CD4-positive, alpha-beta T cell treated with Interleukin-21 for 1 hour (primary cell): ENCODE measurements at regions not wholly inside any gene's neighbourhood (a gene's known extent, or its start where the extent isn't known, plus 50 kb on each side); places are given as distances from the start of the nearest gene placed in this dataset.
"Not testable (repeated sequence)": the region's sequence is repeated elsewhere in the genome, so short reads cannot be mapped to it uniquely, and the experiment has no call there.

Source experiments
- DNase-seq: peaks from one replicate; pipeline ENCODE4 v3.0.0-alpha.2; 2020

DNA sequence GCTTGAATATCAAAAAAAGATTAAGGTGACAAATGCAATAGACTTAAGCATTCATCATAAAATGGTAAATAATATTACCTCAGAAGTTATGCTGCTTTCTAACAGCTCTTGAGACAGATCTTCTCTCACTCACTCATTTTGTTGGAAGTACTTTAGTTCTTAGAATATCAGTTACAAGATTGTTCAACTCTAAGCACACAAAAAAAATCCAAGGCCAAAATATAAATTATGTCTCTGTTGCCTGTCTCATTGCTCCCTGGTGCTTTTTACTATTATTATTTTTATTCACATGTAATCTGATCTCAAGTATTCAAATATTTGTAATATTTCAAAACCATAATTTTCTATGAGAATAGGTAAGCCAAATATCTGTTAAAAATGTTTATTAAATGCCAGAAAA, 259.4 kb upstream of the HSF2 start:
- DNase-seq = no peak

DNA sequence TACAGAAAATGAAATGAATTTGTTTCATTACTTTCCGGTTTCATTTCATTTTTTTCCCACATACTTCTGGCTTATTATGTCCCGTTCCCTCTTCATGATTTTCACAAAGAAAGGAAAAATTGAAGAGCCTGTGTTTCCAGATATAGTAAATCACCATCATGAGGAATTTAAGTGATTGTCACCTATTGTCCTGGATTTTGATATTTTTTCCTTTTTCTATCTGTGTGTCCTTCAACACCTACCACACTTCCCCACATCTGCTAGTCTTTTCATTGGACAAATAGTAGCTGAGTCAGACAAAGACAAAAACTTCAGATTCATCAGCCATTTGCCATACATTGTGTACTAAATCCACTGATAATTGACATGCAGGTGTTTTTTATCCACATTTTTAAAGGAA, 258.2 kb upstream of the HSF2 start:
- DNase-seq = no peak

DNA sequence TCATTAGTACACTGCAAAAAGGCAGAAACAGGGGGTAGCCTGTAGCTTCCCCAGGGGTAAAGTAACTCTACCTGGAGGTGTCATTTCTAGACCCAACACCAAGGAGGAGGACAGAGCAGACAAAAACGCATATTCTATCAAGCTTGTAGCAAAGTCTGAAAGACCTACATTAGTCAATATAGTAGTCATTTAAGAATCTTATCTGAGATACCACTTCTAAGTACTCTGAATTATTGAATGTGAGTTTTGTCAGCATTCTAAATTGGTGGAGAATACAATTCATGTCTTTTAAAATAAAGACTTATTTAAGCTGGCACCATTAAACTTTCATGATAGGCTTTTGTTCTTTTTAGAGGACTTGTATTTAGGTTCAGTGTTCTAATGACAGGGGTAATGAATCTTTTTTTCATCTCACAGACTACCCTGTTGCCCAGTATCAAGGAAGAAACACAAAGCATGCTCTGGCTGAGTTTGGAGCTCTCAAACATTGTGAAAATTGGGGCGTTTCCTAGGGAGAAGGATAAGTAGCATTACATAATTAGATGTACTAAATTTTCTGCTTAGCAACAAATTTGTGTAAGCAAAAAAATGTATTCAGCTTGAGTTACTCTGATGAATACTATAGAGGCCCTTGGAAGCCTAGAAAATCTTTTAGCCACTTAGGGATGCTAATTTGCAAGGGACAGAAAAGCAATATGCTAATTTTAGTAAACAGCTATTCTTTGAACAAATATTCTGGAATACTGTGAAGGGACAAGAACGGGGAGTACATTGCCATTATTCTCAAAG, 255.4 kb upstream of the HSF2 start:
- DNase-seq = no peak

- DNase-seq = no peak
Measured at GRCh38 chr6:122145246-122145645, 254.2 kb upstream of the HSF2 start.

DNA sequence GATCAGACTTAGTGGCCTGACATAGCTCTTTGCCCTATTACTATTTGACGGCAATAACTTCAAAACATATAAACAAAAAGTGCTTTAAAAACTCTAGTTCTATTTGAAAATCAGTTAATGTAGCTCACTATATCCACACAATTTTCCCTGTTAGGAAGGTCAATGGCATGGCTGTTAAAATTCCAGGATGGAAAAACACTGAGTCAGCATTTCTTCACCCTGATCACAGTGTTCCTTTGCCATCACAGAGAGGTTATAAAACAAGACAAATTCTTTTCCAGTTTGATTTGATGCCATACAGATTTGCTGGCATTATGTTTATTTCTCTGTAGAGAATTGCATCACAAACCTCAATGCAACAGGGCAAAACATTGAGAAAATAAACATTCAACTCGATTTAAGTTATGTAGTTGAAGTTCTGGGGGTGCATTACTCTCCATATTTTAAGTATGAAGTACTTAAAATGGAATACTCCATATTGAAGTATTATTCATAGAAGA, 253.7 kb upstream of the HSF2 start:
- DNase-seq = no peak

- no peak for DNase-seq
Measured at GRCh38 chr6:122147291-122147690, 252.2 kb upstream of the HSF2 start.

DNA sequence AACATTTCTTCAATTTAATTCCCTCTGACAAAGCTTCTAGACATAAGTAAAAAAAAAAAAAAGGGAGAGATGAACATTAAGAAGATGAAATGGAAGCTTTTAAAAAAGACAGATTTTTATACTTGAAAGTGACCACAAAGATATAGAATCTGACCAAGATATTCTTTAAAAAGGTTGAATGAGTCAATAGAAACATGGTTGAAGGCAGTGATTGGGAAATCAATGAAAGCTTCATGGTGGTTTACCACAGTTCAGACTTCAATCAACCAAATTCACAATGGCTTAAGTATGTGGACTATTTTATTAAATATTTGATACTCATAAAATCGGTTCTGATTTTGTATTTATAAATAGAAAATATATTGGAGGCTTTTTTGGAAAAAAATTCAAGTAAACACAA, 248.4 kb upstream of the HSF2 start:
- no peak for DNase-seq

- DNase-seq = no peak
Measured at GRCh38 chr6:122151763-122152162, 247.7 kb upstream of the HSF2 start.

DNA sequence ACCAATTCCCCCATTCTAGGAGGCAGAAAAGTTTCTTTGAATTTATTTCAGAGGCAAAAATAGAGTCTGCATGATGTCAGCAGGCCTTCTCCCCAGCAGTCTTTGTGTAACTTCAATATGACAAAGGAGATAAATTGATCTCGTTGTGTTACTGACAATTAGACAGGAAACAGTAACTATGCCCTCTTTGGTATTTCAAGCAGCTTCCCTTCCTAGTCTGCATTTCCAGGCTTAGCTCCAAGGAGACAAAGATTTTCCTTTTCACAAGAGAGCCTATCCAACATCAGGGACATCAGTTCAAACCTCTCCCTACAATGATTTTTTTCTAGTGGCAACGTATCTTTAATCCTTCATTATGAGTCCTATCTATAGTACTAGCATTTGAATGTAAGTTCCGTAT, 245.9 kb upstream of the HSF2 start:
- DNase-seq = no peak

DNA sequence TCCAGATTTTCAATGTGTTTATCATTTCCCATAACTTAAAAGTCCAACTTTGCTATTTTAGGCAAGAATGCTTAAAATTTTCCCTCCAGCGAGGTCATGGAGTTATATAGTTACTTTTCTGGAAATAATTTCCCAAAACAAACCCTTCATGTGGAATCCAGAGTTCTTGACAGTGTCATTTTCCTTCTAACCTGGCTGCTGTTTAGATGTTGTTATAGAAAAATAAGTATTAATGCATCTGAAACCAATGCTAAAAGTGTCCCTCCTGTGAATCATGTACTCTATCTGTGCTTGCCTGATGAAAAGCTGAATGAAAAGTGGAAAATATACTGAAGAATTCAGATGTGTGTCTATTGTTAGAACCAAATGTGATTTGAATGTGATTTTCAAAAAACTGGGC, 245.3 kb upstream of the HSF2 start:
- DNase-seq = no peak

DNA sequence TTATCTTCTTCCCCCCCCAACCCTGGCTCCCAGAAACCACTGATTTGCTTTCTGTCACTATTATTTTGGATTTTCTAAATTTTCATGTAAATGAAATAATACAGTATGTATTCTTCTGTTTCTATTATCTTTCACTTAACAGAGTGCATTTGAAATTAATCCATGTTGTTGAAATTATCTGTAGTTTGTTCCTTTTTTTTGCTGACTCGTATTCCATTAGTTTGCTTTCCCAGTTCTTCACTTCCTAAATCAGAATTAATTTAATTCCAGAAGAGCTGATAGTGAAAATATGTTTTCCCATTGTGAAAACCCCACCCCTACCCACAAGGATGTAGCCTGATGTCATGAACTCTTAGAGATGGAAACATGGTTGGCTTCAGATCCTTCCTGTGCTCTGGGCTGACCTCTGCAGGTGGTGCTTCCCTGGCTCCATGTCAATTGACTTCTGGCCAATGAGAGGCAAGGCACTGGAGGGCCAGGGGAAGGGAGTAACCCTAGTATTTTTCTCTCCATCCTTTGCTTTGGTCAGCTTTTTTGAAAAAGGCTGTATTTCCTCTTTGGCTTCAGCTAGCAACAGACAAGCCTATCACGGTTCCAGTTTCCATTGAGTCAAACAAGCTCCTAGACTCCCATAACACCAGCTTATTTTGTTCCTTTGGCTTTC, 244.4 kb upstream of the HSF2 start:
- no peak for DNase-seq

- DNase-seq = no peak
Measured at GRCh38 chr6:122161136-122161535, 238.3 kb upstream of the HSF2 start.

DNA sequence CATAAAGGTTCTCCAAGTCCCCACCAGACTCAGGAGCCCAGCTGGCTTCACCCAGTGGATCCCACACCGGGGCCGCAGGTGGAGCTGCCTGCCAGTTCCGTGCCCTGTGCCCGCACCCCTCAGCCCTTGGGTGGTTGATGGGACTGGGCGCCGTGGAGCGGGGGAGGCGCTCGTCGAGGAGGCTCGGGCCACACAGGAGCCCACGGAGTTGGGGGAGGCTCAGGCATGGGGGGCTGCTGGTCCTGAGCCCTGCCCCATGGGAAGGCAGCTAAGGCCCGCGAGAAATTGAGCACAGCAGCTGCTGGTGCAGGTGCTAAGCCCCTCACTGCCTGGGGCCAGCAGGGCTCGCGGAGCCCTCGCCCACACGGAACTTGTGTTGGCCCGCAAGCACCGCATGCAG, 234.4 kb upstream of the HSF2 start:
- DNase-seq = no peak

DNA sequence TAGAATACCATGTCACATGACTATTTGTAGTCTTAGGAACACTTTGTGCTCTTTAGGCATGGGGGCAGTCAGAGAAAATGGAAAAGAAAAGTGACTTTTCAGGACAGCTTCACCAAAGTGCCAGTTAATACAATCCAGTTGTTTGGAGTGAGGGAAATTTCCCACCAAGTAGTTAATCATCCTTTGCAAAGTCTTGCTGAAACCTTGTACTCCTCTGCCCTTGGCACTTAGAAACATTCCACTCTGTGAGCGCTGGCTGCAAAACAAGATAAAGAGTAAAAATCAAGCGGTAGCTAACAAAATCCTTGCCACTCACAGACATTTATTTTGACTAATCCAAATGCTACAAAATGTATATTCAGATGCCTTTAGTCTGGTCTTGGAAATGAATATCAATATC, 229.2 kb upstream of the HSF2 start:
- no peak for DNase-seq

- no peak for DNase-seq
Measured at GRCh38 chr6:122178988-122179387, 220.5 kb upstream of the HSF2 start.

- no peak for DNase-seq
Measured at GRCh38 chr6:122180132-122180531, 219.3 kb upstream of the HSF2 start.

GRCh38 chr6:122182061-122182460, 217.4 kb upstream of the HSF2 start:
- DNase-seq = no peak

GRCh38 chr6:122184401-122184827, 215.0 kb upstream of the HSF2 start:
- DNase-seq = no peak

GRCh38 chr6:122185458-122185857, 214.0 kb upstream of the HSF2 start:
- DNase-seq = not testable (repeated sequence)

- DNase-seq = no peak
Measured at GRCh38 chr6:122187186-122187585, 212.3 kb upstream of the HSF2 start.

GRCh38 chr6:122198922-122199321, 200.5 kb upstream of the HSF2 start:
- DNase-seq = no peak

GRCh38 chr6:122200440-122200839, 199.0 kb upstream of the HSF2 start:
- DNase-seq = no peak

GRCh38 chr6:122202576-122203137, 196.8 kb upstream of the HSF2 start:
- DNase-seq = no peak

DNA sequence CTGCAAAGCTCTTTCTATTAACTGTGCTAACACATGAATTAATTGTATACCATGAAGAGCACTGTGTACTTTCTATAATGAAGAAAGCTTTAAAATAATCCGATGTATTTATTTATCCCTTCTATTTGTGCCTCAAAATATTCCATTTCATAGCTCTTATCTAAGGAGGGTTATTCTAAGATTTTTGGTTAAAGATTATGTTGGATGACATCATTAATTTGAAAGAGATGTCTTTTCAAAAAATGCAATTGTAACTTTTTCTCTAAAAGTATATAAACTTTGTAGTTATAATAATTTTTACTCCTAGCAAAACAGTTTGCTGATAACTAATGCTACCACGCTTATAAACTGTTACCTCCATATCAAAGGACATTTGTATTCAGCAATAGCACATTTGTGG, 192.4 kb upstream of the HSF2 start:
- DNase-seq = no peak
